T-cell (primary cell): ENCODE measurements at regions not wholly inside any gene's neighbourhood (a gene's known extent, or its start where the extent isn't known, plus 50 kb on each side); places are given as distances from the start of the nearest gene placed in this dataset.

Experiments
- ATAC-seq, 4 experiments: fragments of 200-7000 bp in 3 of 4; fragments of 150-1000 bp in 1 of 4; cut with Tn5 transposase; replicated peaks in 1 of 4; 1 replicate in 3 of 4; 2 replicates in 1 of 4; pipeline ENCODE4 v1.10.0; 2021; ENCODE audit warnings: moderate library complexity in 3 of 4, mild to moderate bottlenecking in 2 of 4, moderate number of reproducible peaks in 1 of 4
- CTCF ChIA-PET, 2 donors: fragments of 300-600 bp; sonication (Branson Sonifier 250); formaldehyde crosslinking; loops; one replicate each; lab custom pipeline; 2022; ENCODE audit warnings: antibody characterized with exemption in 2 of 2; lab: Charles Lee
- POLR2A ChIA-PET, 2 donors: fragments of 300-600 bp; sonication (Branson Sonifier 250); formaldehyde crosslinking; loops; one replicate each; lab custom pipeline; 2022; ENCODE audit warnings: antibody characterized with exemption in 2 of 2; lab: Charles Lee
- DNase-seq, 35 experiments: peaks; one replicate each; pipeline versions ENCODE4 v3.0.0 to v3.0.0-alpha.2; 2013 to 2023
- H3K27ac ChIP-seq: one replicate; pipeline ENCODE4 v1.5.1; 2013; ENCODE audit warnings: low read length
- H3K27me3 ChIP-seq, 2 experiments: replicated peaks in 1 of 2; 1 replicate in 1 of 2; 2 replicates in 1 of 2; pipeline versions ENCODE4 v1.6.1 to v1.7.0; 2013; ENCODE audit warnings: low read length in 1 of 2, mixed read lengths in 1 of 2; ENCODE audit not compliant: control insufficient read depth in 2 of 2, insufficient read depth in 2 of 2; ENCODE audit errors: extremely low read depth in 1 of 2
- H3K36me3 ChIP-seq, 2 donors: 1 replicate in 1 of 2; 2 replicates in 1 of 2; pipeline versions ENCODE4 v1.6.1 to v1.7.0; 2013; ENCODE audit warnings: low read length in 1 of 2; ENCODE audit not compliant: control insufficient read depth in 2 of 2, insufficient read depth in 1 of 2; ENCODE audit errors: extremely low read depth in 1 of 2
- H3K4me1 ChIP-seq, 2 experiments: 1 replicate in 1 of 2; 2 replicates in 1 of 2; pipeline versions ENCODE4 v1.6.1 to v1.7.0; 2013; ENCODE audit warnings: low read length in 2 of 2, mixed read lengths in 1 of 2; ENCODE audit not compliant: insufficient read depth in 2 of 2, control insufficient read depth in 1 of 2; ENCODE audit errors: extremely low read depth in 1 of 2
- H3K4me3 ChIP-seq, 2 donors: 1 replicate in 1 of 2; 2 replicates in 1 of 2; pipeline versions ENCODE4 v1.5.1 to v1.7.0; 2013; ENCODE audit warnings: mild to moderate bottlenecking in 2 of 2, low read length in 1 of 2, moderate library complexity in 1 of 2; ENCODE audit not compliant: control insufficient read depth in 1 of 2; ENCODE audit errors: extremely low read depth in 1 of 2
- H3K9me3 ChIP-seq: 2 replicates; pipeline ENCODE4 v1.7.0; 2013
- H3K27ac Mint-ChIP-seq, 2 donors: one replicate each; pipeline ENCODE4 v1.8.0; 2020 to 2021; ENCODE audit warnings: mild to moderate bottlenecking in 2 of 2, mixed read lengths in 2 of 2
- H3K27me3 Mint-ChIP-seq, 2 donors: one replicate each; pipeline ENCODE4 v1.8.0; 2021 to 2022; ENCODE audit warnings: mixed read lengths in 2 of 2
- H3K36me3 Mint-ChIP-seq: one replicate; pipeline ENCODE4 v1.8.0; 2021; ENCODE audit warnings: mixed read lengths
- H3K4me1 Mint-ChIP-seq, 3 donors: one replicate each; pipeline ENCODE4 v1.8.0; 2020 to 2022; ENCODE audit warnings: mixed read lengths in 3 of 3, mild to moderate bottlenecking in 1 of 3
- H3K4me3 Mint-ChIP-seq, 3 donors: one replicate each; pipeline ENCODE4 v1.8.0; 2020 to 2022; ENCODE audit warnings: mild to moderate bottlenecking in 3 of 3, mixed read lengths in 3 of 3, moderate library complexity in 3 of 3
- H3K9me3 Mint-ChIP-seq, 3 donors: one replicate each; pipeline ENCODE4 v1.8.0; 2020 to 2022; ENCODE audit warnings: mixed read lengths in 3 of 3
- WGBS: methylation state at CpG from one replicate; pipeline ENCODE4 v1.1.5; 2013; ENCODE audit warnings: missing lambda C conversion rate; ENCODE audit not compliant: insufficient coverage; 5-methylcytosine and 5-hydroxymethylcytosine counted together

GRCh38 chr2:16287281-16287680, 346.9 kb downstream of the MYCN start:
- CTCF ChIA-PET: no interaction called here
- Histone ChIP-seq H3K36me3 (no peaks in the 10 kb centered on the region), H3K27me3 (peaks cover 0 to 2% of the 10 kb centered on the region in 2 experiments), H3K9me3 (no peaks in the 10 kb centered on the region), H3K4me3 (no peak overlapping the region), H3K27ac (no peak overlapping the region), H3K4me1 (no peaks in the 10 kb centered on the region)
- POLR2A ChIA-PET: no interaction called here
- no peaks in the 10 kb centered on the region for H3K36me3 Mint-ChIP-seq
- 80% methylated on average over 1 of the region's 1 CpG for WGBS
- no peak overlapping the region for H3K27ac Mint-ChIP-seq
- no peaks in the 10 kb centered on the region for H3K4me1 Mint-ChIP-seq
- ATAC-seq: no peak
- DNase-seq: no peak
- no peaks in the 10 kb centered on the region for H3K9me3 Mint-ChIP-seq
- H3K27me3 Mint-ChIP-seq: peaks cover 0 to 2% of the 10 kb centered on the region in 2 donors
- H3K4me3 Mint-ChIP-seq: no peak overlapping the region

- ATAC-seq: no peak
Observed at GRCh38 chr2:16285813-16286510, 345.6 kb downstream of the MYCN start.

GRCh38 chr2:16284941-16285625, 344.7 kb downstream of the MYCN start:
- CTCF ChIA-PET: no interaction called here
- WGBS: 90% methylated on average over 7 of the region's 12 CpGs
- H3K27me3 Mint-ChIP-seq: peaks cover 2 to 6% of the 10 kb centered on the region in 2 donors
- no peaks in the 10 kb centered on the region for H3K4me1 ChIP-seq
- POLR2A ChIA-PET: no interaction called here
- ATAC-seq: no peak
- H3K27ac ChIP-seq: no peak overlapping the region
- H3K9me3 Mint-ChIP-seq: no peaks in the 10 kb centered on the region
- H3K9me3 ChIP-seq: no peaks in the 10 kb centered on the region
- peaks cover 0 to 4% of the 10 kb centered on the region in 2 experiments for H3K27me3 ChIP-seq
- no peaks in the 10 kb centered on the region for H3K36me3 Mint-ChIP-seq
- no peak for DNase-seq
- H3K4me1 Mint-ChIP-seq: no peaks in the 10 kb centered on the region
- no peak overlapping the region for H3K27ac Mint-ChIP-seq
- no peak overlapping the region for H3K4me3 Mint-ChIP-seq
- H3K4me3 ChIP-seq: no peak overlapping the region
- H3K36me3 ChIP-seq: no peaks in the 10 kb centered on the region

More at GRCh38 chr2:16285813-16286510, 345.6 kb downstream of the MYCN start:
- 41% methylated on average over 3 of the region's 7 CpGs for WGBS
- ChIA-PET CTCF (no interaction called here), POLR2A (no interaction called here)
- no peak overlapping the region for H3K4me3 Mint-ChIP-seq
- H3K4me3 ChIP-seq: no peak overlapping the region
- H3K27me3 ChIP-seq: peaks cover 0 to 6% of the 10 kb centered on the region in 2 experiments
- peaks cover 2 to 4% of the 10 kb centered on the region in 2 donors for H3K27me3 Mint-ChIP-seq
- no peaks in the 10 kb centered on the region for H3K36me3 ChIP-seq
- H3K27ac ChIP-seq: no peak overlapping the region
- H3K4me1 ChIP-seq: no peaks in the 10 kb centered on the region
- no peaks in the 10 kb centered on the region for H3K36me3 Mint-ChIP-seq
- H3K9me3 ChIP-seq: no peaks in the 10 kb centered on the region
- no peak overlapping the region for H3K27ac Mint-ChIP-seq
- no peak for DNase-seq
- H3K4me1 Mint-ChIP-seq: no peaks in the 10 kb centered on the region
- no peaks in the 10 kb centered on the region for H3K9me3 Mint-ChIP-seq

GRCh38 chr2:16283071-16283850, 342.9 kb downstream of the MYCN start:
- Histone ChIP-seq H3K36me3 (no peaks in the 10 kb centered on the region), H3K27me3 (peaks cover 0 to 4% of the 10 kb centered on the region in 2 experiments), H3K4me3 (no peak overlapping the region), H3K27ac (no peak overlapping the region), H3K4me1 (no peaks in the 10 kb centered on the region), H3K9me3 (no peaks in the 10 kb centered on the region)
- Mint-ChIP-seq H3K27ac (no peak overlapping the region), H3K4me1 (no peaks in the 10 kb centered on the region), H3K27me3 (peaks cover 2 to 6% of the 10 kb centered on the region in 2 donors), H3K36me3 (no peaks in the 10 kb centered on the region), H3K9me3 (no peaks in the 10 kb centered on the region), H3K4me3 (no peak overlapping the region)
- DNase-seq: no peak
- WGBS: 77% methylated on average over 6 of the region's 10 CpGs
- CTCF ChIA-PET: interaction anchor here in 1 of 2 donors (0.7 kb wide), 1 partner anchor 647 kb away, joined by 3 read pairs; no protein-coding TSS in a partner anchor
- POLR2A ChIA-PET: no interaction called here
- no peak for ATAC-seq

- no CpG with 5 or more reads among the region's 2 CpGs for WGBS
- POLR2A ChIA-PET: no interaction called here
Observed at GRCh38 chr2:16282511-16282910, 342.2 kb downstream of the MYCN start.

More at GRCh38 chr2:16282511-16282910, 342.2 kb downstream of the MYCN start:
- H3K9me3 ChIP-seq: no peaks in the 10 kb centered on the region
- H3K27ac ChIP-seq: no peak overlapping the region
- Mint-ChIP-seq H3K36me3 (no peaks in the 10 kb centered on the region), H3K27me3 (peaks cover 2 to 6% of the 10 kb centered on the region in 2 donors), H3K4me3 (no peak overlapping the region), H3K27ac (no peak overlapping the region), H3K9me3 (no peaks in the 10 kb centered on the region), H3K4me1 (no peaks in the 10 kb centered on the region)
- peaks cover 0 to 4% of the 10 kb centered on the region in 2 experiments for H3K27me3 ChIP-seq
- ATAC-seq (no peak), DNase-seq (no peak)
- no peaks in the 10 kb centered on the region for H3K4me1 ChIP-seq
- CTCF ChIA-PET: interaction anchor here (0.7 to 1.3 kb wide), 3 partner anchors 342 to 646 kb away, joined by 3 read pairs; no protein-coding TSS in a partner anchor
- no peak overlapping the region for H3K4me3 ChIP-seq
- H3K36me3 ChIP-seq: no peaks in the 10 kb centered on the region
